Islet of Langerhans (tissue), 1 donor: ENCODE measurements at regions not wholly inside any gene's neighbourhood (a gene's known extent, or its start where the extent isn't known, plus 50 kb on each side); places are given as distances from the start of the nearest gene placed in this dataset.

ENCODE experiments used
- FAIRE-seq: peaks from one replicate; lab custom pipeline; 2011; peaks lifted over from hg19 to GRCh38; lab: Jason Lieb, UNC

GRCh38 chr2:133768658-133769435 is 200.6 kb upstream of the NCKAP5 start:
- FAIRE-seq = no peak

- FAIRE-seq = no peak
Measured at GRCh38 chr2:133773854-133774653, 205.8 kb upstream of the NCKAP5 start.

GRCh38 chr2:133774654-133775015 is 206.4 kb upstream of the NCKAP5 start:
- FAIRE-seq = no peak

- FAIRE-seq = no peak
Measured at GRCh38 chr2:133776936-133777573, 208.8 kb upstream of the NCKAP5 start.

GRCh38 chr2:133777574-133777960 is 209.3 kb upstream of the NCKAP5 start:
- no peak for FAIRE-seq

GRCh38 chr2:133780099-133780996 is 212.1 kb upstream of the NCKAP5 start:
- peak; percentile 96 for FAIRE-seq

- FAIRE-seq = no peak
Measured at GRCh38 chr2:133780997-133781513, 212.8 kb upstream of the NCKAP5 start.

GRCh38 chr2:133787207-133787606 is 218.9 kb upstream of the NCKAP5 start:
- no peak for FAIRE-seq

- FAIRE-seq = no peak
Measured at GRCh38 chr2:133787651-133788050, 219.4 kb upstream of the NCKAP5 start.

GRCh38 chr2:133788386-133788785 is 220.1 kb upstream of the NCKAP5 start:
- no peak for FAIRE-seq

- no peak for FAIRE-seq
Measured at GRCh38 chr2:133789743-133790142, 221.5 kb upstream of the NCKAP5 start.

- FAIRE-seq = no peak
Measured at GRCh38 chr2:133790711-133791110, 222.4 kb upstream of the NCKAP5 start.

GRCh38 chr2:133791191-133791590 is 222.9 kb upstream of the NCKAP5 start:
- FAIRE-seq = no peak

GRCh38 chr2:133792223-133792622 is 224.0 kb upstream of the NCKAP5 start:
- FAIRE-seq = no peak

- no peak for FAIRE-seq
Measured at GRCh38 chr2:133794114-133794513, 225.9 kb upstream of the NCKAP5 start.

- no peak for FAIRE-seq
Measured at GRCh38 chr2:133801946-133802345, 233.7 kb upstream of the NCKAP5 start.

GRCh38 chr2:133802409-133803039 is 234.3 kb upstream of the NCKAP5 start:
- FAIRE-seq = no peak

- FAIRE-seq = no peak
Measured at GRCh38 chr2:133806564-133806963, 238.3 kb upstream of the NCKAP5 start.

- no peak for FAIRE-seq
Measured at GRCh38 chr2:133809485-133809884, 241.2 kb upstream of the NCKAP5 start.

GRCh38 chr2:133810559-133810958 is 242.3 kb upstream of the NCKAP5 start:
- FAIRE-seq = no peak

- FAIRE-seq = no peak
Measured at GRCh38 chr2:133811409-133812125, 243.3 kb upstream of the NCKAP5 start.
